PC-3 (cell line): ENCODE measurements at regions not wholly inside any gene's neighbourhood (a gene's known extent, or its start where the extent isn't known, plus 50 kb on each side); places are given as distances from the start of the nearest gene placed in this dataset.
A peak's percentile ranks its signal among the peaks of the same experiment; 100 is the strongest.

Experiments used
- ATAC-seq: fragments of 200-7000 bp; cut with Tn5 transposase; 2 replicates; pipeline ENCODE4 v1.9.1; 2020; ENCODE audit warnings: mild to moderate bottlenecking, moderate library complexity
- BruUV-seq: library from RNA; stranded (reverse); fragments of 400-500 nt; replicated peaks from 2 replicates; lab custom pipeline; 2021; lab: Mats Ljungman, UMichigan
- CTCF ChIA-PET: fragments of 300-600 bp; sonication (Branson Sonifier 250); formaldehyde crosslinking; loops from one replicate; lab custom pipeline; 2022; ENCODE audit warnings: antibody characterized with exemption; lab: Charles Lee
- POLR2A ChIA-PET: fragments of 300-600 bp; sonication (Branson Sonifier 250); formaldehyde crosslinking; loops from one replicate; lab custom pipeline; 2022; ENCODE audit warnings: antibody characterized with exemption; ENCODE audit not compliant: unreplicated experiment; lab: Charles Lee
- DNase-seq: peaks from one replicate; pipeline ENCODE4 v3.0.0-alpha.2; 2015
- H2AFZ ChIP-seq: fragments of 300-600 bp; sonication (generic); 2 replicates; pipeline ENCODE4 v1.6.0; 2016; ENCODE audit warnings: antibody characterized with exemption, low read length
- H3F3A ChIP-seq: fragments of 300-600 bp; sonication (generic); one replicate; pipeline ENCODE4 v1.6.0; 2017; ENCODE audit warnings: antibody characterized with exemption, low read length, control low read depth, mild to moderate bottlenecking; ENCODE audit not compliant: unreplicated experiment
- H3K27ac ChIP-seq: fragments of 300-600 bp; sonication (generic); 2 replicates; pipeline ENCODE4 v1.5.1; 2016; ENCODE audit warnings: mild to moderate bottlenecking, low read length
- H3K27me3 ChIP-seq: fragments of 300-600 bp; sonication (generic); 2 replicates; pipeline ENCODE4 v1.6.1; 2016; ENCODE audit warnings: low read length, mixed read lengths
- H3K36me3 ChIP-seq: fragments of 300-600 bp; sonication (generic); 2 replicates; pipeline ENCODE4 v1.6.1; 2016; ENCODE audit warnings: low read depth, mixed run types, low read length, mixed read lengths
- H3K4me1 ChIP-seq: fragments of 300-600 bp; sonication (generic); 2 replicates; pipeline ENCODE4 v1.5.1; 2016; ENCODE audit warnings: low read length; ENCODE audit not compliant: insufficient read depth
- H3K4me2 ChIP-seq: fragments of 300-600 bp; sonication (generic); 2 replicates; pipeline ENCODE4 v1.6.0; 2016; ENCODE audit warnings: low read length
- H3K4me3 ChIP-seq: fragments of 300-600 bp; sonication (generic); 2 replicates; pipeline ENCODE4 v1.5.1; 2016; ENCODE audit warnings: mild to moderate bottlenecking, low read length, mixed read lengths
- H3K79me2 ChIP-seq: fragments of 300-600 bp; sonication (generic); 2 replicates; pipeline ENCODE4 v1.6.1; 2017; ENCODE audit warnings: low read length, mixed read lengths
- H3K9ac ChIP-seq: fragments of 300-600 bp; sonication (generic); 2 replicates; pipeline ENCODE4 v1.6.0; 2016; ENCODE audit warnings: mild to moderate bottlenecking, low read length
- H3K9me2 ChIP-seq: fragments of 300-600 bp; sonication (generic); replicated peaks from 2 replicates; pipeline ENCODE4 v1.6.1; 2016; ENCODE audit warnings: mixed run types, low read length, mixed read lengths
- H3K9me3 ChIP-seq: fragments of 300-600 bp; sonication (generic); 2 replicates; pipeline ENCODE4 v1.6.1; 2016; ENCODE audit warnings: low read length, mixed read lengths
- H4K20me1 ChIP-seq: fragments of 300-600 bp; sonication (generic); 2 replicates; pipeline ENCODE4 v1.6.1; 2016; ENCODE audit warnings: low read length, mixed read lengths
- EZH2 ChIP-seq: fragments of 300-600 bp; sonication (generic); IDR thresholded peaks from one replicate; pipeline ENCODE4 v1.6.1; 2017; ENCODE audit warnings: antibody characterized with exemption, mild to moderate bottlenecking, low read length; ENCODE audit not compliant: unreplicated experiment
- EZH2phosphoT487 ChIP-seq: fragments of 300-600 bp; sonication (generic); IDR thresholded peaks from 2 replicates; pipeline ENCODE4 v1.6.1; 2018; ENCODE audit warnings: mild to moderate bottlenecking, antibody characterized with exemption, low read length, borderline replicate concordance
- intact Hi-C: fragments of 100-400 bp; cut with micrococcal nuclease; formaldehyde crosslinking; loops from 2 replicates; pipeline ENCODE4 v1.9.0; 2023
- TF ChIP-seq, protein P1 (sequence below): fragments of 300-600 bp; sonication (generic); conservative IDR thresholded peaks from 2 replicates; pipeline ENCODE4 v1.5.1; 2017; ENCODE audit warnings: antibody characterized with exemption, low read depth, mild to moderate bottlenecking, low read length

DNA sequence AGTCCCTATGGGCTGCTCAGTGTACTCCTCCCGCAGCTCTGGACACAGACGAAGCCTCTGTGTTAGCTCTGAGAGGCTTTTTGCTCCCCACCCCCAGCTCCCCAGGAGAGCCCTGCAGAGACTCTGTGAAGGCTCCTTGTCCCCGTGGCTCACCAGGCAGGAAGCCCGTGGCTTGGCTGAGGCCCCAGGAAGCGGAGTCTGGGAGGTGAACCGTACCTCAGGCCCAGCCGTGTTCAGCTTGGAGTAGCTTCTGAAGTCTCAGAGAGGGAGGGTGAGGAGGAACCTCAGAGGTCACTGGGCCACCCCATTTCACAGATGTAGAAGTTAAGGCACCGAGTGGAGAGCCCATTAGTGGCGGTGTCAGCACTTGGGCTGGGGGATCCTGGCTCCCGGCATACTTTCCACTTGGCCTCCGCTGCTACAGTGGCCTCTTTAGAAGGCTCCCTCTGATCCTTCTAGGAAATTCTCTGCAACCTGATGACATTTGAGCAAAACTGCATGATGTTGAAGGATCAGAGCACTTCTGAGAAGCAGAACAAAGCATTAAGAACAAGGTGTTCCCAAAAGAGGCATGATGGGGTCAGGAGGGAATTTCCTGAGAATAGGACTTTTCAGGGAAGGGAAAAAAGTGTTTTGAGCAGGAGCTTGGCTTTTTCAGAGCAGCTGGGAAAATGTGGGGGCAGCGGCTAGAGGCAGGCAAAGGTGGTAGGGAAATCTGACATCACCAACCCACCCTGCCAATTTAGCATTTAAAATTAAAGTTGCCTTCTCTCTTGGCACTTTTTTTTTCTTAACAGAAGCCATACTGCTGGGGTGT, 79.1 kb downstream of the MCFD2 start:
- ChIA-PET CTCF (interaction anchor here (0.6 kb wide), 1 partner anchor 32 kb away, joined by 3 read pairs; no protein-coding TSS in a partner anchor), POLR2A (interaction anchor here (0.5 kb wide), 1 partner anchor 14 kb away, joined by 5 read pairs; no protein-coding TSS in a partner anchor)
- no peaks in the 10 kb centered on the region for H3K9me2 ChIP-seq
- no peaks in the 10 kb centered on the region for H4K20me1 ChIP-seq
- H3K36me3 ChIP-seq: no peaks in the 10 kb centered on the region
- ATAC-seq (peak; percentile 93), DNase-seq (peak; percentile 55)
- H3K4me3 ChIP-seq: no peak overlapping the region
- H3K4me1 ChIP-seq: peaks cover 15% of the 10 kb centered on the region
- peak overlapping the region; percentile 29; the same call in 1 of the 2 replicates for H2AFZ ChIP-seq
- BruUV-seq: no TSS peak
- no peak overlapping the region for H3K9ac ChIP-seq
- H3K27me3 ChIP-seq: no peaks in the 10 kb centered on the region
- H3F3A ChIP-seq: no peaks in the 10 kb centered on the region
- H3K79me2 ChIP-seq: no peaks in the 10 kb centered on the region
- TF ChIP-seq, protein P1, sequence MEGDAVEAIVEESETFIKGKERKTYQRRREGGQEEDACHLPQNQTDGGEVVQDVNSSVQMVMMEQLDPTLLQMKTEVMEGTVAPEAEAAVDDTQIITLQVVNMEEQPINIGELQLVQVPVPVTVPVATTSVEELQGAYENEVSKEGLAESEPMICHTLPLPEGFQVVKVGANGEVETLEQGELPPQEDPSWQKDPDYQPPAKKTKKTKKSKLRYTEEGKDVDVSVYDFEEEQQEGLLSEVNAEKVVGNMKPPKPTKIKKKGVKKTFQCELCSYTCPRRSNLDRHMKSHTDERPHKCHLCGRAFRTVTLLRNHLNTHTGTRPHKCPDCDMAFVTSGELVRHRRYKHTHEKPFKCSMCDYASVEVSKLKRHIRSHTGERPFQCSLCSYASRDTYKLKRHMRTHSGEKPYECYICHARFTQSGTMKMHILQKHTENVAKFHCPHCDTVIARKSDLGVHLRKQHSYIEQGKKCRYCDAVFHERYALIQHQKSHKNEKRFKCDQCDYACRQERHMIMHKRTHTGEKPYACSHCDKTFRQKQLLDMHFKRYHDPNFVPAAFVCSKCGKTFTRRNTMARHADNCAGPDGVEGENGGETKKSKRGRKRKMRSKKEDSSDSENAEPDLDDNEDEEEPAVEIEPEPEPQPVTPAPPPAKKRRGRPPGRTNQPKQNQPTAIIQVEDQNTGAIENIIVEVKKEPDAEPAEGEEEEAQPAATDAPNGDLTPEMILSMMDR: no peak
- TF ChIP-seq EZH2phosphoT487: no peak
- no peak for TF ChIP-seq EZH2
- intact Hi-C loops: no loop called here
- H3K9me3 ChIP-seq: no peaks in the 10 kb centered on the region
- H3K4me2 ChIP-seq: no peak overlapping the region
- H3K27ac ChIP-seq: no peak overlapping the region

DNA sequence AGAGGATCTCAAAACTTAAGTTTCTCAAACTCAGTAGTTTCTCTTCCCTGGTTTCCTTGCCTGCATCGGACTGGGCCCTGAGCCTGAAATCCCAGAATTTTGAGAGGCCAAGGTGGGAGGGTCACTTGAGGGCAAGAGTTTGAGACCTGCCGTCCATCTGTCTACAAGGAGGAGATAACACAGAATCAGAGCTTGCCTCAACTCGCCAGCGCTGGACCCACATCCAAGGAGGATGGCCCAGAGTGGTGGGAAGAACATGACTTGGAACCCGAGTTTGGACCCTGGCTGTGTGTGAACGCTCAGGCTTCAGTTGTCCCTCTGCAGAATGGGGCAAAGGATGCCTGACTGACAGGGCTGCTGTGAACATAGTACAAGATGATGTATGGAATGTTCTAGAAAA, 80.1 kb downstream of the MCFD2 start:
- no peaks in the 10 kb centered on the region for H3F3A ChIP-seq
- no peak overlapping the region for H3K9ac ChIP-seq
- DNase-seq (no peak), ATAC-seq (no peak)
- no peak overlapping the region for H3K4me2 ChIP-seq
- H3K27ac ChIP-seq: no peak overlapping the region
- no peaks in the 10 kb centered on the region for H3K27me3 ChIP-seq
- H3K36me3 ChIP-seq: no peaks in the 10 kb centered on the region
- no TSS peak for BruUV-seq
- CTCF ChIA-PET: no interaction called here
- H3K9me2 ChIP-seq: no peaks in the 10 kb centered on the region
- H3K4me3 ChIP-seq: no peak overlapping the region
- no peaks in the 10 kb centered on the region for H4K20me1 ChIP-seq
- intact Hi-C loops: no loop called here
- no peaks in the 10 kb centered on the region for H3K9me3 ChIP-seq
- no peak overlapping the region for H2AFZ ChIP-seq
- peaks cover 23% of the 10 kb centered on the region for H3K4me1 ChIP-seq
- H3K79me2 ChIP-seq: no peaks in the 10 kb centered on the region
- TF ChIP-seq EZH2: no peak
- no peak for TF ChIP-seq EZH2phosphoT487
- TF ChIP-seq, protein P1: no peak
- POLR2A ChIA-PET: no interaction called here

DNA sequence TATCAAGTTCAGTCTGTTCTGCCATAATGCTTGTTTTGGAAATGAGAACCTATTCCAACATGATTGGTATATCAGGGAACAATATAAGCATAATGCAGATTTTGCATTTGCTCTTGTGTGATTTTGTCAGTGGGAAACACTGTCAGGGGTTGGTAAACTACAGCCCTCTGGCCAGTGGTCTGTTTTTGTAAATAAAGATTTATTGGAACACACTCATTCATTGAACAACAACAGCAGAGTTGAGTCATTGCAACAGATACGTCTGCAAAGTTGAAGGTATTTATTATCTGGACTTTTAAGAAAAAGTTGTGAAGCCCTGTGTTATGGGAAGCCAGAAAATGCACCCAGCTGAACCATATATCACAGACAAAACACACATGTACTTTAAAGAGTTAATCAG, 83.1 kb downstream of the MCFD2 start:
- H2AFZ ChIP-seq: no peak overlapping the region
- ATAC-seq: no peak
- no peak overlapping the region for H3K4me3 ChIP-seq
- H3K27ac ChIP-seq: no peak overlapping the region
- ChIA-PET POLR2A (no interaction called here), CTCF (no interaction called here)
- H3F3A ChIP-seq: no peaks in the 10 kb centered on the region
- H3K4me1 ChIP-seq: peaks cover 23% of the 10 kb centered on the region
- no peaks in the 10 kb centered on the region for H3K9me3 ChIP-seq
- no peak overlapping the region for H3K9ac ChIP-seq
- TF ChIP-seq EZH2: no peak
- TF ChIP-seq, protein P1: no peak
- TF ChIP-seq EZH2phosphoT487: no peak
- BruUV-seq: no TSS peak
- intact Hi-C loops: no loop called here
- DNase-seq: no peak
- no peaks in the 10 kb centered on the region for H3K79me2 ChIP-seq
- no peaks in the 10 kb centered on the region for H4K20me1 ChIP-seq
- no peak overlapping the region for H3K4me2 ChIP-seq
- H3K9me2 ChIP-seq: no peaks in the 10 kb centered on the region
- no peaks in the 10 kb centered on the region for H3K27me3 ChIP-seq
- H3K36me3 ChIP-seq: no peaks in the 10 kb centered on the region
